ENCODE measurements at regions not wholly inside any gene's neighbourhood (a gene's known extent, or its start where the extent isn't known, plus 50 kb on each side); places are given as distances from the start of the nearest gene placed in this dataset.

- dilution Hi-C loops (cut with MboI; ENCODE audit: extremely low pct_ligation_motif_present, low sequenced_read_pairs) (no loop called here), intact Hi-C loops (cut with micrococcal nuclease) (no loop called here)
Observed at GRCh38 chr5:103455796-103456195, 106.8 kb downstream of the NUDT12 start.

More at GRCh38 chr5:103455796-103456195, 106.8 kb downstream of the NUDT12 start:
- H3K4me2 ChIP-seq (ENCODE audit: insufficient read depth, low read length): no peak overlapping the region
- TF ChIP-seq GATA2 (IDR thresholded peaks at IDR 0.05; ENCODE audit: insufficient read depth, insufficient read length, low read depth, low read length): no peak
- no peak for TF ChIP-seq POLR2AphosphoS5 (IDR thresholded peaks at IDR 0.05; ENCODE audit: insufficient read depth, low read depth, low read length)
- no peak for TF ChIP-seq MYC (IDR thresholded peaks at IDR 0.05; ENCODE audit: low read depth, low read length)
- TF ChIP-seq POLR2A (IDR thresholded peaks at IDR 0.05; ENCODE audit: low read depth, low read length): no peak
- no peak for TF ChIP-seq EZH2 (IDR thresholded peaks at IDR 0.05; ENCODE audit: borderline replicate concordance, low read depth, low read length, severe bottlenecking)
- no peak for TF ChIP-seq FOS (IDR thresholded peaks at IDR 0.05; ENCODE audit: borderline replicate concordance, insufficient read depth, low read length)
- no peak for TF ChIP-seq CTCF (IDR thresholded peaks at IDR 0.05; ENCODE audit: extremely low read depth in 1 of 2, insufficient read depth in 1 of 2, low read depth in 1 of 2, low read length in 2 of 2)
- no peak for TF ChIP-seq JUN (IDR thresholded peaks at IDR 0.05; ENCODE audit: borderline replicate concordance, insufficient read depth, insufficient read length, low read depth)
- TF ChIP-seq MAX (IDR thresholded peaks at IDR 0.05; ENCODE audit: insufficient read depth, insufficient read length): no peak
- no peak overlapping the region for H3K27ac ChIP-seq (ENCODE audit: insufficient read depth, low read depth, low read length)
- no TSS peak for BruUV-seq (replicated peaks)
- H2AFZ ChIP-seq (ENCODE audit: low read depth, low read length): no peak overlapping the region
- H3K4me3 ChIP-seq (replicated peaks in 1 of 3; ENCODE audit: insufficient read depth in 1 of 3, low read depth in 1 of 3, low read length in 3 of 3): no peak overlapping the region
- H3K9ac ChIP-seq (replicated peaks; ENCODE audit: extremely low read depth, insufficient read depth, low read length): no peak overlapping the region
- H3K36me3 ChIP-seq (ENCODE audit: control insufficient read depth in 2 of 2, extremely low read depth in 1 of 2, insufficient read depth in 2 of 2, low read length in 2 of 2): no peaks in the 10 kb centered on the region
- no peaks in the 10 kb centered on the region for H4K20me1 ChIP-seq (replicated peaks; ENCODE audit: control insufficient read depth, extremely low read depth, insufficient read depth, low read length)
- DNase-seq (ENCODE audit: low read depth, low spot score) (no peak), FAIRE-seq (no peak)
- H3K9me3 ChIP-seq (replicated peaks; ENCODE audit: control insufficient read depth, insufficient read depth, low read length): no peaks in the 10 kb centered on the region
- H3K79me2 ChIP-seq (ENCODE audit: control insufficient read depth, insufficient read depth, low read length): no peaks in the 10 kb centered on the region
- peaks cover 6% of the 10 kb centered on the region for H3K4me1 ChIP-seq (ENCODE audit: control insufficient read depth, extremely low read depth, insufficient read depth, low read length)
- POLR2A ChIA-PET: no interaction called here
- CTCF ChIA-PET: no interaction called here
- no peaks in the 10 kb centered on the region for H3K27me3 ChIP-seq (ENCODE audit: control insufficient read depth in 2 of 2, insufficient read depth in 2 of 2, low read length in 2 of 2)
- H3K9me1 ChIP-seq (replicated peaks; ENCODE audit: control insufficient read depth, extremely low read depth, insufficient read depth, low read length): no peaks in the 10 kb centered on the region

All from endothelial cell of umbilical vein (primary cell).